ENCODE measurements at regions not wholly inside any gene's neighbourhood (a gene's known extent, or its start where the extent isn't known, plus 50 kb on each side); places are given as distances from the start of the nearest gene placed in this dataset.

DNA sequence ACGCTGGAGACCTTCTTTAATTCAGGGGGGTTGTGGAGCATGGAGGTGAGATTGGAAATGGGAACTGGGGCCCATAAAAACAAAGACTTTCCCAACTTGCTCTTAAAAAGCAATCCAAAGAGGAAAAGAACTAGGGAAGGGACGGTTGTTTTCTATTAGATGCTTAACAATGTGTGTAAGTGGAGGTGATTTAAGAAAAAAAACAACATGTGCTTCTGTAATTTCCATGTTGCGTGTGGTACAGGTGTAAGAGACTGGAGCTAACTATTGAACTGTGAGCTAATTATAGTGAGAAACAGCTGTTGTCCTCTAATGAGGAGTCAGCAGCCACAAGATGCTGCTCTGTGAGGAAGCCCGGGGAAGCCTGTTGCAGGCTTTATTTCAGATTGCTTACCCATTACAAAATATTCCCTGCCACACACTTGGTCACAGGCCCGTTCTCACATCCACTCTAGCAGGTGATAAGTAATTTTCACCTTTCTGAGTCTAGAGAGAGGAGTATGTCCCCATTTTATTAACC is 280.6 kb upstream of the PARD3B start:
- TF ChIP-seq POLR2A (IDR thresholded peaks at IDR 0.05), result no peak
- TF ChIP-seq, protein P1, sequence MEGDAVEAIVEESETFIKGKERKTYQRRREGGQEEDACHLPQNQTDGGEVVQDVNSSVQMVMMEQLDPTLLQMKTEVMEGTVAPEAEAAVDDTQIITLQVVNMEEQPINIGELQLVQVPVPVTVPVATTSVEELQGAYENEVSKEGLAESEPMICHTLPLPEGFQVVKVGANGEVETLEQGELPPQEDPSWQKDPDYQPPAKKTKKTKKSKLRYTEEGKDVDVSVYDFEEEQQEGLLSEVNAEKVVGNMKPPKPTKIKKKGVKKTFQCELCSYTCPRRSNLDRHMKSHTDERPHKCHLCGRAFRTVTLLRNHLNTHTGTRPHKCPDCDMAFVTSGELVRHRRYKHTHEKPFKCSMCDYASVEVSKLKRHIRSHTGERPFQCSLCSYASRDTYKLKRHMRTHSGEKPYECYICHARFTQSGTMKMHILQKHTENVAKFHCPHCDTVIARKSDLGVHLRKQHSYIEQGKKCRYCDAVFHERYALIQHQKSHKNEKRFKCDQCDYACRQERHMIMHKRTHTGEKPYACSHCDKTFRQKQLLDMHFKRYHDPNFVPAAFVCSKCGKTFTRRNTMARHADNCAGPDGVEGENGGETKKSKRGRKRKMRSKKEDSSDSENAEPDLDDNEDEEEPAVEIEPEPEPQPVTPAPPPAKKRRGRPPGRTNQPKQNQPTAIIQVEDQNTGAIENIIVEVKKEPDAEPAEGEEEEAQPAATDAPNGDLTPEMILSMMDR (IDR thresholded peaks at IDR 0.05), result no peak

Data from lower leg skin (tissue), 3 donors.